Loucy (cell line): ENCODE measurements at regions not wholly inside any gene's neighbourhood (a gene's known extent, or its start where the extent isn't known, plus 50 kb on each side); places are given as distances from the start of the nearest gene placed in this dataset.

Experiments used
- H2AFZ ChIP-seq: fragments of 200-600 bp; sonication (generic); 2 replicates; pipeline ENCODE4 v1.6.0; 2016; ENCODE audit warnings: antibody characterized with exemption, mild to moderate bottlenecking, low read length, moderate library complexity
- H3F3A ChIP-seq: fragments of 200-600 bp; 2 replicates; pipeline ENCODE4 v1.6.0; 2016; ENCODE audit warnings: antibody characterized with exemption, low read depth, mild to moderate bottlenecking
- H3K27me3 ChIP-seq: fragments of 200-600 bp; sonication (generic); 2 replicates; pipeline ENCODE4 v1.6.1; 2014; ENCODE audit warnings: low read length, mild to moderate bottlenecking; ENCODE audit not compliant: insufficient read depth, poor library complexity, severe bottlenecking
- H3K36me3 ChIP-seq: fragments of 200-600 bp; sonication (generic); 2 replicates; pipeline ENCODE4 v1.6.1; 2016; ENCODE audit warnings: low read length; ENCODE audit not compliant: insufficient read depth
- H3K4me1 ChIP-seq: fragments of 200-600 bp; sonication (generic); 2 replicates; pipeline ENCODE4 v1.5.1; 2014; ENCODE audit warnings: low read length, mild to moderate bottlenecking; ENCODE audit not compliant: insufficient read depth, poor library complexity, severe bottlenecking
- H3K4me2 ChIP-seq: fragments of 200-600 bp; sonication (generic); 2 replicates; pipeline ENCODE4 v1.6.0; 2014; ENCODE audit warnings: antibody characterized with exemption, low read length, low read depth, mild to moderate bottlenecking; ENCODE audit not compliant: poor library complexity, severe bottlenecking
- H3K4me3 ChIP-seq: fragments of 200-600 bp; sonication (generic); 2 replicates; pipeline ENCODE4 v1.5.1; 2014; ENCODE audit warnings: low read length, mild to moderate bottlenecking, mixed read lengths; ENCODE audit not compliant: poor library complexity, severe bottlenecking
- H3K79me2 ChIP-seq: fragments of 200-600 bp; sonication (generic); 2 replicates; pipeline ENCODE4 v1.6.1; 2014; ENCODE audit warnings: low read length; ENCODE audit not compliant: insufficient read depth
- H3K9ac ChIP-seq: fragments of 200-600 bp; sonication (generic); 2 replicates; pipeline ENCODE4 v1.6.0; 2014; ENCODE audit warnings: mild to moderate bottlenecking, low read depth, low read length, moderate library complexity; ENCODE audit not compliant: poor library complexity, severe bottlenecking
- H3K9me2 ChIP-seq: fragments of 200-600 bp; sonication (generic); replicated peaks from 2 replicates; pipeline ENCODE4 v1.6.1; 2016; ENCODE audit warnings: low read depth, low read length, mixed read lengths
- H3K9me3 ChIP-seq: fragments of 200-600 bp; sonication (generic); 2 replicates; pipeline ENCODE4 v1.6.1; 2014; ENCODE audit warnings: mild to moderate bottlenecking, antibody characterized with exemption, low read length, low read depth; ENCODE audit not compliant: insufficient read depth
- H4K20me1 ChIP-seq: fragments of 200-600 bp; sonication (generic); 2 replicates; pipeline ENCODE4 v1.6.0; 2014; ENCODE audit warnings: antibody characterized with exemption, low read length, mild to moderate bottlenecking; ENCODE audit not compliant: insufficient read depth, poor library complexity, severe bottlenecking
- CTCF ChIP-seq: fragments of 200-600 bp; sonication (generic); conservative IDR thresholded peaks from 2 replicates; pipeline ENCODE4 v1.5.1; 2014; ENCODE audit warnings: mild to moderate bottlenecking, antibody characterized with exemption, low read length
- EZH2phosphoT487 ChIP-seq: fragments of 200-600 bp; IDR thresholded peaks from 2 replicates; pipeline ENCODE4 v1.6.1; 2018; ENCODE audit warnings: antibody characterized with exemption, mild to moderate bottlenecking, moderate library complexity, borderline replicate concordance

- no peak overlapping the region for H3K4me2 ChIP-seq
- H3K36me3 ChIP-seq, result no peaks in the 10 kb centered on the region
- no peaks in the 10 kb centered on the region for H3K4me1 ChIP-seq
- H3K9ac ChIP-seq, result no peak overlapping the region
- no peaks in the 10 kb centered on the region for H3K79me2 ChIP-seq
- no peak overlapping the region for H3K4me3 ChIP-seq
- no peaks in the 10 kb centered on the region for H3F3A ChIP-seq
- no peaks in the 10 kb centered on the region for H3K27me3 ChIP-seq
- H2AFZ ChIP-seq, result no peak overlapping the region
- H3K9me2 ChIP-seq, result no peaks in the 10 kb centered on the region
- no peaks in the 10 kb centered on the region for H3K9me3 ChIP-seq
- TF ChIP-seq EZH2phosphoT487 (no peak), CTCF (no peak)
- H4K20me1 ChIP-seq, result no peaks in the 10 kb centered on the region
Measured at GRCh38 chr3:147497286-147497685, 88.1 kb downstream of the ZIC1 start.

- H3K4me3 ChIP-seq, result no peak overlapping the region
- H3K9ac ChIP-seq, result no peak overlapping the region
- H3K36me3 ChIP-seq, result no peaks in the 10 kb centered on the region
- H2AFZ ChIP-seq, result no peak overlapping the region
- H3K4me1 ChIP-seq, result no peaks in the 10 kb centered on the region
- H3K9me2 ChIP-seq, result no peaks in the 10 kb centered on the region
- H3K27me3 ChIP-seq, result peaks cover 27% of the 10 kb centered on the region
- TF ChIP-seq CTCF, result no peak
- no peak for TF ChIP-seq EZH2phosphoT487
- no peaks in the 10 kb centered on the region for H3K79me2 ChIP-seq
- H3K4me2 ChIP-seq, result no peak overlapping the region
- H3K9me3 ChIP-seq, result no peaks in the 10 kb centered on the region
- H4K20me1 ChIP-seq, result no peaks in the 10 kb centered on the region
- H3F3A ChIP-seq, result no peaks in the 10 kb centered on the region
Measured at GRCh38 chr3:147507638-147508286, 98.6 kb downstream of the ZIC1 start.

GRCh38 chr3:147509448-147509847 lies 100.3 kb downstream of the ZIC1 start:
- TF ChIP-seq EZH2phosphoT487 (no peak), CTCF (no peak)
- H3K9ac ChIP-seq, result no peak overlapping the region
- H3K27me3 ChIP-seq, result peaks cover 41% of the 10 kb centered on the region
- no peak overlapping the region for H3K4me2 ChIP-seq
- no peak overlapping the region for H3K4me3 ChIP-seq
- no peaks in the 10 kb centered on the region for H3K79me2 ChIP-seq
- H3K9me3 ChIP-seq, result no peaks in the 10 kb centered on the region
- H3K9me2 ChIP-seq, result no peaks in the 10 kb centered on the region
- H3K36me3 ChIP-seq, result no peaks in the 10 kb centered on the region
- no peaks in the 10 kb centered on the region for H4K20me1 ChIP-seq
- no peaks in the 10 kb centered on the region for H3F3A ChIP-seq
- H3K4me1 ChIP-seq, result peaks cover 6% of the 10 kb centered on the region
- no peak overlapping the region for H2AFZ ChIP-seq
